H1 (cell line): ENCODE measurements at regions not wholly inside any gene's neighbourhood (a gene's known extent, or its start where the extent isn't known, plus 50 kb on each side); places are given as distances from the start of the nearest gene placed in this dataset.

ENCODE experiments used
- PHF8 ChIP-seq: fragments of 200-600 bp; sonication (generic); conservative IDR thresholded peaks from 2 replicates; pipeline ENCODE4 v1.7.1; 2012; ENCODE audit warnings: low read depth, mild to moderate bottlenecking, inconsistent platforms, low read length, moderate library complexity
- POLR2A ChIP-seq, 2 experiments: IDR thresholded peaks; 1 replicate in 1 of 2; 2 replicates in 1 of 2; pipeline ENCODE4 v1.6.1; 2011; ENCODE audit warnings: low read depth in 2 of 2, low read length in 2 of 2, mild to moderate bottlenecking in 2 of 2; ENCODE audit errors: control extremely low read depth in 1 of 2
- RAD21 ChIP-seq, 2 experiments: IDR thresholded peaks in 1 of 2; conservative IDR thresholded peaks in 1 of 2; 2 replicates each; pipeline ENCODE4 v1.6.1; 2011; ENCODE audit warnings: low read depth in 2 of 2, low read length in 2 of 2, improper control_type of control experiment in 1 of 2, inconsistent platforms in 1 of 2, mild to moderate bottlenecking in 1 of 2, moderate library complexity in 1 of 2
- SP1 ChIP-seq: IDR thresholded peaks from 2 replicates; pipeline ENCODE4 v1.6.1; 2011; ENCODE audit warnings: low read depth, low read length
- SP2 ChIP-seq: IDR thresholded peaks from 2 replicates; pipeline ENCODE4 v1.6.1; 2012; ENCODE audit warnings: mild to moderate bottlenecking, low read length, inconsistent platforms
- TAF7 ChIP-seq: optimal IDR thresholded peaks from 2 replicates; pipeline ENCODE3; 2011; ENCODE audit warnings: low read depth, mild to moderate bottlenecking, inconsistent platforms, low read length, moderate library complexity, borderline replicate concordance
- TF ChIP-seq, protein P1 (sequence below), 3 experiments: IDR thresholded peaks; 1 replicate in 2 of 3; 2 replicates in 1 of 3; pipeline versions ENCODE4 v1.5.1 to v1.6.1; 2011; ENCODE audit warnings: low read length in 3 of 3, mild to moderate bottlenecking in 3 of 3, inconsistent platforms in 2 of 3, low read depth in 1 of 3, moderate library complexity in 1 of 3; ENCODE audit not compliant: insufficient read depth in 1 of 3; ENCODE audit errors: control extremely low read depth in 1 of 3

GRCh38 chr5:56456002-56456401, 222.9 kb upstream of the ANKRD55 start:
- TF ChIP-seq POLR2A (IDR thresholded peaks at IDR 0.05; ENCODE audit: control extremely low read depth in 1 of 2, low read depth in 2 of 2, low read length in 2 of 2) = no peak
- TF ChIP-seq PHF8 = no peak
- TF ChIP-seq, protein P1, sequence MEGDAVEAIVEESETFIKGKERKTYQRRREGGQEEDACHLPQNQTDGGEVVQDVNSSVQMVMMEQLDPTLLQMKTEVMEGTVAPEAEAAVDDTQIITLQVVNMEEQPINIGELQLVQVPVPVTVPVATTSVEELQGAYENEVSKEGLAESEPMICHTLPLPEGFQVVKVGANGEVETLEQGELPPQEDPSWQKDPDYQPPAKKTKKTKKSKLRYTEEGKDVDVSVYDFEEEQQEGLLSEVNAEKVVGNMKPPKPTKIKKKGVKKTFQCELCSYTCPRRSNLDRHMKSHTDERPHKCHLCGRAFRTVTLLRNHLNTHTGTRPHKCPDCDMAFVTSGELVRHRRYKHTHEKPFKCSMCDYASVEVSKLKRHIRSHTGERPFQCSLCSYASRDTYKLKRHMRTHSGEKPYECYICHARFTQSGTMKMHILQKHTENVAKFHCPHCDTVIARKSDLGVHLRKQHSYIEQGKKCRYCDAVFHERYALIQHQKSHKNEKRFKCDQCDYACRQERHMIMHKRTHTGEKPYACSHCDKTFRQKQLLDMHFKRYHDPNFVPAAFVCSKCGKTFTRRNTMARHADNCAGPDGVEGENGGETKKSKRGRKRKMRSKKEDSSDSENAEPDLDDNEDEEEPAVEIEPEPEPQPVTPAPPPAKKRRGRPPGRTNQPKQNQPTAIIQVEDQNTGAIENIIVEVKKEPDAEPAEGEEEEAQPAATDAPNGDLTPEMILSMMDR (IDR thresholded peaks at IDR 0.05; ENCODE audit: control extremely low read depth in 1 of 3, insufficient read depth in 1 of 3, low read depth in 1 of 3, low read length in 3 of 3) = no peak
- TF ChIP-seq SP1 = no peak
- TF ChIP-seq RAD21 (IDR thresholded peaks at IDR 0.05 in 1 of 2, conservative IDR thresholded peaks at IDR 0.05 in 1 of 2; ENCODE audit: low read depth in 2 of 2, low read length in 2 of 2) = no peak
- TF ChIP-seq SP2 = no peak
- no peak for TF ChIP-seq TAF7
